ENCODE measurements at regions not wholly inside any gene's neighbourhood (a gene's known extent, or its start where the extent isn't known, plus 50 kb on each side); places are given as distances from the start of the nearest gene placed in this dataset.

- Histone ChIP-seq H3K4me3 (ENCODE audit: low read depth, low read length) (no peak overlapping the region), H3K36me3 (replicated peaks) (no peaks in the 10 kb centered on the region), H3K27ac (no peak overlapping the region), H3K27me3 (replicated peaks) (no peaks in the 10 kb centered on the region)
- TF ChIP-seq CTCF (IDR thresholded peaks at IDR 0.05; ENCODE audit: low read depth, low read length, missing control alignments) = no peak
- in situ Hi-C loops (cut with HindIII; ENCODE audit: low pct_ligation_motif_present, low sequenced_read_pairs) = no loop called here
- DNase-seq = no peak
Measured at GRCh38 chrX:6432226-6432625, 102.7 kb downstream of the VCX3A start.

GRCh38 chrX:6407542-6407941 is 127.4 kb downstream of the VCX3A start:
- H3K4me3 ChIP-seq (ENCODE audit: low read depth, low read length) = no peak overlapping the region
- no peak overlapping the region for H3K27ac ChIP-seq
- H3K36me3 ChIP-seq (replicated peaks) = no peaks in the 10 kb centered on the region
- no peak for TF ChIP-seq CTCF (IDR thresholded peaks at IDR 0.05; ENCODE audit: low read depth, low read length, missing control alignments)
- H3K27me3 ChIP-seq (replicated peaks) = no peaks in the 10 kb centered on the region
- in situ Hi-C loops (cut with HindIII; ENCODE audit: low pct_ligation_motif_present, low sequenced_read_pairs) = no loop called here
- DNase-seq = no peak

- H3K4me3 ChIP-seq (ENCODE audit: low read depth, low read length) = no peak overlapping the region
- in situ Hi-C loops (cut with HindIII; ENCODE audit: low pct_ligation_motif_present, low sequenced_read_pairs) = no loop called here
Measured at GRCh38 chrX:6386837-6387236, 148.1 kb downstream of the VCX3A start.

GRCh38 chrX:6384921-6385320 is 150.0 kb downstream of the VCX3A start:
- no peak for TF ChIP-seq CTCF (IDR thresholded peaks at IDR 0.05; ENCODE audit: low read depth, low read length, missing control alignments)
- in situ Hi-C loops (cut with HindIII; ENCODE audit: low pct_ligation_motif_present, low sequenced_read_pairs) = no loop called here
- no peaks in the 10 kb centered on the region for H3K36me3 ChIP-seq (replicated peaks)

More at GRCh38 chrX:6386837-6387236, 148.1 kb downstream of the VCX3A start:
- Histone ChIP-seq H3K27me3 (replicated peaks) (no peaks in the 10 kb centered on the region), H3K36me3 (replicated peaks) (no peaks in the 10 kb centered on the region), H3K27ac (no peak overlapping the region)
- no peak for DNase-seq
- no peak for TF ChIP-seq CTCF (IDR thresholded peaks at IDR 0.05; ENCODE audit: low read depth, low read length, missing control alignments)

GRCh38 chrX:6384371-6384770 is 150.5 kb downstream of the VCX3A start:
- Histone ChIP-seq H3K36me3 (replicated peaks) (no peaks in the 10 kb centered on the region), H3K27ac (no peak overlapping the region), H3K4me3 (ENCODE audit: low read depth, low read length) (no peak overlapping the region), H3K27me3 (replicated peaks) (no peaks in the 10 kb centered on the region)
- in situ Hi-C loops (cut with HindIII; ENCODE audit: low pct_ligation_motif_present, low sequenced_read_pairs) = no loop called here
- no peak for DNase-seq
- TF ChIP-seq CTCF (IDR thresholded peaks at IDR 0.05; ENCODE audit: low read depth, low read length, missing control alignments) = no peak

More at GRCh38 chrX:6384921-6385320, 150.0 kb downstream of the VCX3A start:
- no peak overlapping the region for H3K4me3 ChIP-seq (ENCODE audit: low read depth, low read length)
- H3K27me3 ChIP-seq (replicated peaks) = no peaks in the 10 kb centered on the region
- DNase-seq = no peak
- no peak overlapping the region for H3K27ac ChIP-seq

- no peaks in the 10 kb centered on the region for H3K36me3 ChIP-seq (replicated peaks)
- H3K4me3 ChIP-seq (ENCODE audit: low read depth, low read length) = no peak overlapping the region
- DNase-seq = no peak
- H3K27me3 ChIP-seq (replicated peaks) = no peaks in the 10 kb centered on the region
- in situ Hi-C loops (cut with HindIII; ENCODE audit: low pct_ligation_motif_present, low sequenced_read_pairs) = no loop called here
- H3K27ac ChIP-seq = no peak overlapping the region
- TF ChIP-seq CTCF (IDR thresholded peaks at IDR 0.05; ENCODE audit: low read depth, low read length, missing control alignments) = no peak
Measured at GRCh38 chrX:6383917-6384316, 151.0 kb downstream of the VCX3A start.
